Astrocyte (in vitro differentiated cells and primary cell): ENCODE measurements at regions not wholly inside any gene's neighbourhood (a gene's known extent, or its start where the extent isn't known, plus 50 kb on each side); places are given as distances from the start of the nearest gene placed in this dataset.

Experiments used
- DNase-seq: peaks from one replicate; pipeline ENCODE4 v3.0.0-alpha.2; 2010; ENCODE audit warnings: low read depth
- FAIRE-seq: peaks from 2 replicates; lab custom pipeline; 2011; peaks lifted over from hg19 to GRCh38; lab: Jason Lieb, UNC
- H2AFZ ChIP-seq: 2 replicates; pipeline ENCODE4 v1.6.0; 2012; ENCODE audit warnings: low read depth, low read length, inconsistent platforms
- H3K27ac ChIP-seq: 2 replicates; pipeline ENCODE4 v1.5.1; 2011; ENCODE audit warnings: low read depth, low read length, inconsistent platforms
- H3K27me3 ChIP-seq: 2 replicates; pipeline ENCODE4 v1.6.0; 2011; ENCODE audit warnings: low read length, inconsistent platforms; ENCODE audit not compliant: insufficient read depth
- H3K36me3 ChIP-seq: 2 replicates; pipeline ENCODE4 v1.5.1; 2011; ENCODE audit warnings: low read length, inconsistent platforms; ENCODE audit not compliant: insufficient read depth
- H3K4me1 ChIP-seq: 2 replicates; pipeline ENCODE4 v1.5.1; 2011; ENCODE audit warnings: low read length, inconsistent platforms; ENCODE audit not compliant: insufficient read depth
- H3K4me2 ChIP-seq: 2 replicates; pipeline ENCODE4 v1.6.0; 2012; ENCODE audit warnings: low read length, inconsistent platforms
- H3K4me3 ChIP-seq: 2 replicates; pipeline ENCODE4 v1.5.1; 2011; ENCODE audit warnings: low read depth, mild to moderate bottlenecking, low read length, inconsistent platforms; ENCODE audit not compliant: insufficient read depth
- H3K79me2 ChIP-seq: 2 replicates; pipeline ENCODE4 v1.6.0; 2012; ENCODE audit warnings: mild to moderate bottlenecking, low read length, inconsistent platforms; ENCODE audit not compliant: insufficient read depth
- H3K9ac ChIP-seq: 2 replicates; pipeline ENCODE4 v1.6.0; 2012; ENCODE audit warnings: mild to moderate bottlenecking, low read length, inconsistent platforms
- H3K9me3 ChIP-seq: 2 replicates; pipeline ENCODE4 v1.5.1; 2012; ENCODE audit warnings: low read depth, mild to moderate bottlenecking, low read length, inconsistent platforms; ENCODE audit not compliant: insufficient read depth
- H4K20me1 ChIP-seq: 2 replicates; pipeline ENCODE4 v1.6.0; 2012; ENCODE audit warnings: low read length, inconsistent platforms; ENCODE audit not compliant: insufficient read depth
- H3K27ac Mint-ChIP-seq: one replicate; pipeline ENCODE4 v1.8.0; 2021; ENCODE audit warnings: mild to moderate bottlenecking, mixed read lengths; ENCODE audit not compliant: unreplicated experiment
- H3K27me3 Mint-ChIP-seq: one replicate; pipeline ENCODE4 v1.8.0; 2021; ENCODE audit warnings: low read depth, mixed read lengths; ENCODE audit not compliant: unreplicated experiment
- H3K36me3 Mint-ChIP-seq: one replicate; pipeline ENCODE4 v1.8.0; 2021; ENCODE audit warnings: low read depth, mixed read lengths; ENCODE audit not compliant: unreplicated experiment
- H3K4me1 Mint-ChIP-seq: one replicate; pipeline ENCODE4 v1.8.0; 2021; ENCODE audit warnings: low read depth, mixed read lengths; ENCODE audit not compliant: unreplicated experiment
- H3K4me3 Mint-ChIP-seq: one replicate; pipeline ENCODE4 v1.8.0; 2021; ENCODE audit warnings: mild to moderate bottlenecking, moderate library complexity, mixed read lengths; ENCODE audit not compliant: unreplicated experiment
- H3K9me3 Mint-ChIP-seq: one replicate; pipeline ENCODE4 v1.8.0; 2021; ENCODE audit warnings: mild to moderate bottlenecking, mixed read lengths; ENCODE audit not compliant: unreplicated experiment
- EZH2 ChIP-seq: IDR thresholded peaks from 2 replicates; pipeline ENCODE4 v1.6.1; 2012; ENCODE audit warnings: mild to moderate bottlenecking, low read length, inconsistent platforms; ENCODE audit not compliant: insufficient read depth
- TF ChIP-seq, protein P1 (sequence below): IDR thresholded peaks from 2 replicates; pipeline ENCODE4 v1.5.1; 2011; ENCODE audit warnings: low read depth, mild to moderate bottlenecking, inconsistent platforms, low read length, moderate library complexity; ENCODE audit not compliant: insufficient read depth

- no peaks in the 10 kb centered on the region for H3K4me1 ChIP-seq
- TF ChIP-seq, protein P1, sequence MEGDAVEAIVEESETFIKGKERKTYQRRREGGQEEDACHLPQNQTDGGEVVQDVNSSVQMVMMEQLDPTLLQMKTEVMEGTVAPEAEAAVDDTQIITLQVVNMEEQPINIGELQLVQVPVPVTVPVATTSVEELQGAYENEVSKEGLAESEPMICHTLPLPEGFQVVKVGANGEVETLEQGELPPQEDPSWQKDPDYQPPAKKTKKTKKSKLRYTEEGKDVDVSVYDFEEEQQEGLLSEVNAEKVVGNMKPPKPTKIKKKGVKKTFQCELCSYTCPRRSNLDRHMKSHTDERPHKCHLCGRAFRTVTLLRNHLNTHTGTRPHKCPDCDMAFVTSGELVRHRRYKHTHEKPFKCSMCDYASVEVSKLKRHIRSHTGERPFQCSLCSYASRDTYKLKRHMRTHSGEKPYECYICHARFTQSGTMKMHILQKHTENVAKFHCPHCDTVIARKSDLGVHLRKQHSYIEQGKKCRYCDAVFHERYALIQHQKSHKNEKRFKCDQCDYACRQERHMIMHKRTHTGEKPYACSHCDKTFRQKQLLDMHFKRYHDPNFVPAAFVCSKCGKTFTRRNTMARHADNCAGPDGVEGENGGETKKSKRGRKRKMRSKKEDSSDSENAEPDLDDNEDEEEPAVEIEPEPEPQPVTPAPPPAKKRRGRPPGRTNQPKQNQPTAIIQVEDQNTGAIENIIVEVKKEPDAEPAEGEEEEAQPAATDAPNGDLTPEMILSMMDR: no peak
- TF ChIP-seq EZH2: no peak
- H3K4me2 ChIP-seq: no peak overlapping the region
- no peak for FAIRE-seq
- no peaks in the 10 kb centered on the region for H3K9me3 Mint-ChIP-seq
- H3K79me2 ChIP-seq: no peaks in the 10 kb centered on the region
- no peak for DNase-seq
- no peaks in the 10 kb centered on the region for H3K27me3 Mint-ChIP-seq
- no peak overlapping the region for H3K27ac Mint-ChIP-seq
- H2AFZ ChIP-seq: no peak overlapping the region
- no peak overlapping the region for H3K27ac ChIP-seq
- H3K4me1 Mint-ChIP-seq: peaks cover 3% of the 10 kb centered on the region
- H4K20me1 ChIP-seq: no peaks in the 10 kb centered on the region
- no peaks in the 10 kb centered on the region for H3K9me3 ChIP-seq
- H3K9ac ChIP-seq: no peak overlapping the region
- no peak overlapping the region for H3K4me3 ChIP-seq
- H3K36me3 ChIP-seq: no peaks in the 10 kb centered on the region
- no peak overlapping the region for H3K4me3 Mint-ChIP-seq
- no peaks in the 10 kb centered on the region for H3K36me3 Mint-ChIP-seq
- H3K27me3 ChIP-seq: no peaks in the 10 kb centered on the region
Measured at GRCh38 chr2:187971893-187972292, 319.8 kb upstream of the GULP1 start.

GRCh38 chr2:187976259-187976985 lies 315.3 kb upstream of the GULP1 start:
- H3K36me3 ChIP-seq: no peaks in the 10 kb centered on the region
- no peaks in the 10 kb centered on the region for H3K4me1 ChIP-seq
- no peak for DNase-seq
- no peaks in the 10 kb centered on the region for H3K79me2 ChIP-seq
- H3K9ac ChIP-seq: no peak overlapping the region
- Mint-ChIP-seq H3K27me3 (no peaks in the 10 kb centered on the region), H3K36me3 (no peaks in the 10 kb centered on the region), H3K27ac (no peak overlapping the region), H3K4me3 (no peak overlapping the region), H3K9me3 (no peaks in the 10 kb centered on the region), H3K4me1 (peaks cover 3% of the 10 kb centered on the region)
- H2AFZ ChIP-seq: no peak overlapping the region
- no peaks in the 10 kb centered on the region for H4K20me1 ChIP-seq
- H3K4me3 ChIP-seq: no peak overlapping the region
- no peak for TF ChIP-seq EZH2
- TF ChIP-seq, protein P1: no peak
- no peaks in the 10 kb centered on the region for H3K27me3 ChIP-seq
- H3K4me2 ChIP-seq: no peak overlapping the region
- H3K27ac ChIP-seq: no peak overlapping the region
- no peak for FAIRE-seq
- no peaks in the 10 kb centered on the region for H3K9me3 ChIP-seq

GRCh38 chr2:187976986-187977333 lies 314.7 kb upstream of the GULP1 start:
- no peaks in the 10 kb centered on the region for H3K4me1 ChIP-seq
- H3K4me2 ChIP-seq: no peak overlapping the region
- FAIRE-seq: no peak

More at GRCh38 chr2:187976986-187977333, 314.7 kb upstream of the GULP1 start:
- DNase-seq: no peak
- Histone ChIP-seq H3K27ac (no peak overlapping the region), H3K79me2 (no peaks in the 10 kb centered on the region), H3K9ac (no peak overlapping the region), H4K20me1 (no peaks in the 10 kb centered on the region), H3K36me3 (no peaks in the 10 kb centered on the region), H3K9me3 (no peaks in the 10 kb centered on the region), H3K4me3 (no peak overlapping the region), H2AFZ (no peak overlapping the region), H3K27me3 (no peaks in the 10 kb centered on the region)
- Mint-ChIP-seq H3K9me3 (no peaks in the 10 kb centered on the region), H3K4me1 (peaks cover 3% of the 10 kb centered on the region), H3K27me3 (no peaks in the 10 kb centered on the region), H3K36me3 (no peaks in the 10 kb centered on the region), H3K4me3 (no peak overlapping the region), H3K27ac (no peak overlapping the region)
- TF ChIP-seq EZH2: no peak
- TF ChIP-seq, protein P1: no peak
